OCI-LY3 (cell line): ENCODE measurements at regions not wholly inside any gene's neighbourhood (a gene's known extent, or its start where the extent isn't known, plus 50 kb on each side); places are given as distances from the start of the nearest gene placed in this dataset.

ENCODE experiments used
- H2AFZ ChIP-seq: fragments of 200-600, 300-600 bp; shearing (Covaris generic); 2 replicates; pipeline ENCODE4 v1.6.0; 2014; ENCODE audit warnings: antibody characterized with exemption, low read depth, low read length
- H3K27ac ChIP-seq: fragments of 200-600, 300-600 bp; sonication (generic); 2 replicates; pipeline ENCODE4 v1.5.1; 2014; ENCODE audit warnings: mild to moderate bottlenecking, low read length, moderate library complexity, mixed read lengths
- H3K27me3 ChIP-seq: fragments of 200-600, 300-600 bp; sonication (generic); 2 replicates; pipeline ENCODE4 v1.6.1; 2014; ENCODE audit warnings: low read depth, low read length, mixed read lengths
- H3K36me3 ChIP-seq: fragments of 200-600, 300-600 bp; sonication (generic); replicated peaks from 2 replicates; pipeline ENCODE3; 2014; ENCODE audit warnings: low read depth, low read length, mixed read lengths
- H3K4me1 ChIP-seq: fragments of 300-600, 200-600 bp; sonication (generic); 2 replicates; pipeline ENCODE4 v1.6.1; 2014; ENCODE audit warnings: low read length, mixed read lengths
- H3K4me2 ChIP-seq: fragments of 200-600, 300-600 bp; sonication (generic); 2 replicates; pipeline ENCODE4 v1.6.1; 2014; ENCODE audit warnings: low read length, mixed read lengths
- H3K4me3 ChIP-seq: fragments of 300-600, 200-600 bp; sonication (generic); 2 replicates; pipeline ENCODE4 v1.5.1; 2014; ENCODE audit warnings: antibody characterized with exemption, mild to moderate bottlenecking, low read length, moderate library complexity
- H3K79me2 ChIP-seq: fragments of 300-600, 200-600 bp; shearing (Covaris generic); 2 replicates; pipeline ENCODE4 v1.6.1; 2014; ENCODE audit warnings: mild to moderate bottlenecking, low read length, mixed read lengths
- H3K9ac ChIP-seq: fragments of 300-600, 200-600 bp; shearing (Covaris generic); 2 replicates; pipeline ENCODE4 v1.6.0; 2014; ENCODE audit warnings: mild to moderate bottlenecking, low read length, moderate library complexity
- H3K9me3 ChIP-seq: fragments of 200-600, 300-600 bp; shearing (Covaris generic); 2 replicates; pipeline ENCODE4 v1.6.1; 2014; ENCODE audit warnings: low read length, mixed read lengths; ENCODE audit not compliant: insufficient read depth
- H4K20me1 ChIP-seq: fragments of 200-600, 300-600 bp; sonication (generic); 2 replicates; pipeline ENCODE4 v1.6.1; 2016; ENCODE audit warnings: low read length, mixed read lengths; ENCODE audit not compliant: insufficient read depth
- EZH2phosphoT487 ChIP-seq: fragments of 200-600 bp; shearing (Covaris generic); IDR thresholded peaks from 2 replicates; pipeline ENCODE4 v1.6.1; 2018; ENCODE audit warnings: antibody characterized with exemption, mixed run types, low read depth
- TF ChIP-seq, protein P1 (sequence below): fragments of 200-600, 300-600 bp; sonication (generic); IDR thresholded peaks from 2 replicates; pipeline ENCODE4 v1.5.1; 2014; ENCODE audit warnings: antibody characterized with exemption, low read length, low read depth

DNA sequence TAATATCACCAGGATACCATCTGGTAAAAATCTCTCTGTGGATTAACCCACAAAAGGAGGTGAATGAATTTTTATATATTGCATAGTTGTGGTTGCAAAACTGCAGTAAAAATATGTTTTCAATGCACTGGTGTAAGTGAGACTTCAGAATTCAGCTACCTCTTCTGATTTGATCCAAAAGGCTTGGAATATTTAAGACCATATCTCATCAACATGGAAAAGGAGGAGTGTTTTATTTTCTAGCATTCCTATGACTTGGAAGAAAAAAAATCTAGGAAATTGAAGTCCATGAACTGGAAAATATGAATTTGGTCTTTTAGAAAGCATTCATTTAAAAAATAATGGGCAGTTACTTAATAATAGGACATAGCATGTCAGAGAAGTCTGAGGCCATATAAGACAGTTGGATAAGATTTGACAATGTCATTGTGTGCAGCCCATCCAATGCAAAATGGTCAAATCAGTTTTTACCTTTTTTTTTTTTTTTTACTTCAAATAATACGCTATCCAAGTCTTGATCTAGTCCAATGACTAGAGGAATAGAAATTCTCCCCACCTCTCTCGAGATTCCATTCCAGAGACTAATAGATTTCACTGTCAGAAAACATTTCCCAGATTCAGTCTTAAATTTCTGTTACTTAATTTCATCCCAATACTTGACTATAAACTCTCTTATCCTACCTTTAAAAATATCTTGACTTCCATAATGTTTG, 364.9 kb upstream of the PMFBP1 start:
- H4K20me1 ChIP-seq: no peaks in the 10 kb centered on the region
- TF ChIP-seq, protein P1, sequence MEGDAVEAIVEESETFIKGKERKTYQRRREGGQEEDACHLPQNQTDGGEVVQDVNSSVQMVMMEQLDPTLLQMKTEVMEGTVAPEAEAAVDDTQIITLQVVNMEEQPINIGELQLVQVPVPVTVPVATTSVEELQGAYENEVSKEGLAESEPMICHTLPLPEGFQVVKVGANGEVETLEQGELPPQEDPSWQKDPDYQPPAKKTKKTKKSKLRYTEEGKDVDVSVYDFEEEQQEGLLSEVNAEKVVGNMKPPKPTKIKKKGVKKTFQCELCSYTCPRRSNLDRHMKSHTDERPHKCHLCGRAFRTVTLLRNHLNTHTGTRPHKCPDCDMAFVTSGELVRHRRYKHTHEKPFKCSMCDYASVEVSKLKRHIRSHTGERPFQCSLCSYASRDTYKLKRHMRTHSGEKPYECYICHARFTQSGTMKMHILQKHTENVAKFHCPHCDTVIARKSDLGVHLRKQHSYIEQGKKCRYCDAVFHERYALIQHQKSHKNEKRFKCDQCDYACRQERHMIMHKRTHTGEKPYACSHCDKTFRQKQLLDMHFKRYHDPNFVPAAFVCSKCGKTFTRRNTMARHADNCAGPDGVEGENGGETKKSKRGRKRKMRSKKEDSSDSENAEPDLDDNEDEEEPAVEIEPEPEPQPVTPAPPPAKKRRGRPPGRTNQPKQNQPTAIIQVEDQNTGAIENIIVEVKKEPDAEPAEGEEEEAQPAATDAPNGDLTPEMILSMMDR: no peak
- TF ChIP-seq EZH2phosphoT487: no peak
- no peaks in the 10 kb centered on the region for H3K27me3 ChIP-seq
- H2AFZ ChIP-seq: no peak overlapping the region
- H3K4me3 ChIP-seq: no peak overlapping the region
- H3K79me2 ChIP-seq: no peaks in the 10 kb centered on the region
- H3K4me2 ChIP-seq: no peak overlapping the region
- H3K9me3 ChIP-seq: no peaks in the 10 kb centered on the region
- no peak overlapping the region for H3K9ac ChIP-seq
- no peak overlapping the region for H3K27ac ChIP-seq
- no peaks in the 10 kb centered on the region for H3K4me1 ChIP-seq
- no peaks in the 10 kb centered on the region for H3K36me3 ChIP-seq

DNA sequence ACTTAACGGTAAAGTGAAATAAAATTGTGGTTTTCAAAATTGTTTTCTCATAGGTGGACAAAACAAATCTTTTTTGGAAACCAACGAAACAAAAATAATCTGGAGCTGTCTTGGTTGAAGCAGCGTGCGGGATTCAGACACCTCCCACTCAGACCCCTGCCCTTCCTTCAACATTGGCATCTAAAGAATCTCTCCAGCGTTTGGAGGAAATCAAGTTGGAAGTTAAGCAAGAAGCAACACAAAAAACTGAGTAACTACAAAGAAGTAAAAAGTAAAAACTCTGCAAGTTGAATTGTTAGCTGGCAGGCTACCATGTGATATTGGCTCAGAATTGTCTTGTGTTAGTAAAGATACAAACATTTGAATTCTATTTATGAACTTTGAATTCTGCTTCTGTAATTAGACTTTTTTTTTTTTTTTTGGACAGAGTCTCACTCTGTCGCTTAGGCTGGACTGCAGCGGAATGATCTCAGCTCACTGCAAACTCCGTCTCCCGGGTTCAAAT, 361.0 kb upstream of the PMFBP1 start:
- H3K4me2 ChIP-seq: no peak overlapping the region
- no peaks in the 10 kb centered on the region for H4K20me1 ChIP-seq
- no peaks in the 10 kb centered on the region for H3K79me2 ChIP-seq
- no peaks in the 10 kb centered on the region for H3K36me3 ChIP-seq
- no peaks in the 10 kb centered on the region for H3K9me3 ChIP-seq
- TF ChIP-seq, protein P1: no peak
- TF ChIP-seq EZH2phosphoT487: no peak
- no peak overlapping the region for H2AFZ ChIP-seq
- peaks cover 4% of the 10 kb centered on the region for H3K4me1 ChIP-seq
- H3K27ac ChIP-seq: no peak overlapping the region
- H3K9ac ChIP-seq: no peak overlapping the region
- no peak overlapping the region for H3K4me3 ChIP-seq
- no peaks in the 10 kb centered on the region for H3K27me3 ChIP-seq

DNA sequence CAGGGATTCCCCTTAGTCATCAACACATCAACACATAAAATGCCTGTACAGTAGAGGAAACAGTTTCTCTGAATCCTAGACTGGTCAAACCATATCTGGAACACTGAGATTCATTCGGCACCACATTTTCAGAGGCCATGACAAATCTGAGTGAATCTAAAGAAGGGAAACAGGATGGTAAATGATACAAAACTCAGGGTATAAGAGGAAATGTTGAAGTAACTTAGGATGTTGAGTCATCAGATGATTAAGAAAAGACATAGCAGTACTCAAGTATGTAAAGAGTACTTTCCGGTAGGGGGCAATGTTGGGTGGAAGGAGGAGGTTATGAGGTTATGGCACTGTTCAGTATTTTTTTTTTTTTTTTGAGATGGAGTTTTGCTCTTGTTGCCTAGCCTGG, 358.5 kb upstream of the PMFBP1 start:
- Histone ChIP-seq H3K27ac (no peak overlapping the region), H3K4me3 (no peak overlapping the region), H3K27me3 (no peaks in the 10 kb centered on the region), H3K36me3 (no peaks in the 10 kb centered on the region), H4K20me1 (no peaks in the 10 kb centered on the region), H3K4me1 (peaks cover 4% of the 10 kb centered on the region), H3K9me3 (no peaks in the 10 kb centered on the region), H3K9ac (no peak overlapping the region), H2AFZ (no peak overlapping the region), H3K79me2 (no peaks in the 10 kb centered on the region), H3K4me2 (no peak overlapping the region)
- no peak for TF ChIP-seq EZH2phosphoT487
- TF ChIP-seq, protein P1: peak; percentile 59

DNA sequence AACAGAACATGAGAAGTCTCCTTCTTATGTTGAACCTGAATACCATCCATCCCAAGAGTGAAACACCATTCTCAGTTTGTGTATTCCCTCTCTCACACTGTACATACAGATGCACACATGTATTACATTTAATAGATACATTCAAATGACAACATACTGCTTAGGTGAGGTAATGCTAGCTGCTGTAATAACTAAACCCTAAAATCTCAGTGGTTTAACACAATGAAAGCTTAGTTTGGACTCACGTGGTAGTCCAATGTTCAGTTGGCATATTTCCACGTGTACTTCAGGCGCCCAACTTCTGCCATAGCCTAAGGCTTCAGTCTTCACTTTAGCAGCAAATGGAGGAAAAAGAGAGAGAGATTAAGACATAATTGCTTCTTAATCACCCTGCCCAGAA, 351.1 kb upstream of the PMFBP1 start:
- H3K4me1 ChIP-seq: no peaks in the 10 kb centered on the region
- H3K36me3 ChIP-seq: peaks cover 21% of the 10 kb centered on the region
- H3K27ac ChIP-seq: no peak overlapping the region
- no peaks in the 10 kb centered on the region for H3K79me2 ChIP-seq
- H3K27me3 ChIP-seq: no peaks in the 10 kb centered on the region
- H2AFZ ChIP-seq: no peak overlapping the region
- H3K4me2 ChIP-seq: no peak overlapping the region
- TF ChIP-seq, protein P1: no peak
- TF ChIP-seq EZH2phosphoT487: no peak
- no peaks in the 10 kb centered on the region for H4K20me1 ChIP-seq
- H3K9ac ChIP-seq: no peak overlapping the region
- no peaks in the 10 kb centered on the region for H3K9me3 ChIP-seq
- no peak overlapping the region for H3K4me3 ChIP-seq
